ENCODE measurements at regions not wholly inside any gene's neighbourhood (a gene's known extent, or its start where the extent isn't known, plus 50 kb on each side); places are given as distances from the start of the nearest gene placed in this dataset.
"Not testable (repeated sequence)": the region's sequence is repeated elsewhere in the genome, so short reads cannot be mapped to it uniquely, and the experiment has no call there.

DNA sequence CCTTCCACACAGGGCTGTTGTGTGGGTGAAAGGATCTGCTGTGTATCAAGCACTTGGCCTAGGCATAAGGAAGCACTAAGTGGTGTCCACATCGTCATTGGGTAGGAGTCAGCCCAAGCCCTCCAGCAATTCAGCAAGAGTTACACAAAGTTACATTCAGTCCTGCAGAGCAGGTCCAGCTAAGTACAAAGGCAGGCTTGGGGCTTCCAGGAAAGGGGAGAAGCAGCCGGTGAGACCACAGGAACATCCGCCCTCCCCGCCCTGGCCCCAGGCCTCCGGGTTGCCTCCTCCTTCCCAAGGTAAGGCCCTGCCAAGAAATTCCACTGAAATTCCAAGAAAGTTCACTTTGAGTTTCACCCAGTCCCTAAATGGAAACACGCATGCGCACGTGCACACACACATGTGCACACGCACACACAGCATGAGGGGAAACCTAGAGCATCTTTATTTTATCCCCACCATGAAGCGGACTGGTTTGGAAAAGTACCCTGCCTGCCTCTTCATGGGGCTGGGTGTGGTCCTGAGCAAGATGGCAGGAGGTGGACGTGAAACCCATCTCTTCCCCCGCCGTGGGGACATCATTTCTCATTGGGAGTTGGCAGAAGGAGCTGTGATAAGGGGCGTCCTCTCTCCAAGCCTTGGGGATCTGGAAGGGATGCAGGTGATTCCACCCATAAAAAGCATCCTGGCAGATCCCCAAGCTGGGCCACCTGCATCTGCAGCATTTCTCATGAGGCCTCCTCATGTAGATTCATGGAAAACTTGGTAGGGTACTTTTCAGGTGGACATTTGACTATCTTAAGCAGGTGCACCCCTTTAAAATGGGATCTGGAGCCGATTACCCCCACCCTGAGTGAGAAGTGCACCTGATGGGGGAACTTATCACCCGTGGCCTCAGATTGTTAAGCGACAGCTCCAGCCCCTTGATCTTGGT lies 69.1 kb upstream of the NANOS1 start:
- DNase-seq (ENCODE audit: low read depth, low spot score): no peak
- in situ Hi-C loops (cut with HindIII; ENCODE audit: low sequenced_read_pairs): no loop called here
- TF ChIP-seq CTCF (IDR thresholded peaks at IDR 0.05; ENCODE audit: low read depth, low read length): no peak
- no peak overlapping the region for H3K4me3 ChIP-seq (ENCODE audit: low read depth, low read length)

GRCh38 chr10:118961436-118961835 lies 68.1 kb upstream of the NANOS1 start:
- no peak for DNase-seq (ENCODE audit: low read depth, low spot score)
- H3K4me3 ChIP-seq (ENCODE audit: low read depth, low read length): no peak overlapping the region
- in situ Hi-C loops (cut with HindIII; ENCODE audit: low sequenced_read_pairs): no loop called here
- TF ChIP-seq CTCF (IDR thresholded peaks at IDR 0.05; ENCODE audit: low read depth, low read length): no peak

GRCh38 chr10:118962331-118962868 lies 67.1 kb upstream of the NANOS1 start:
- in situ Hi-C loops (cut with HindIII; ENCODE audit: low sequenced_read_pairs); DNase-seq (ENCODE audit: low read depth, low spot score): not testable (repeated sequence)

DNA sequence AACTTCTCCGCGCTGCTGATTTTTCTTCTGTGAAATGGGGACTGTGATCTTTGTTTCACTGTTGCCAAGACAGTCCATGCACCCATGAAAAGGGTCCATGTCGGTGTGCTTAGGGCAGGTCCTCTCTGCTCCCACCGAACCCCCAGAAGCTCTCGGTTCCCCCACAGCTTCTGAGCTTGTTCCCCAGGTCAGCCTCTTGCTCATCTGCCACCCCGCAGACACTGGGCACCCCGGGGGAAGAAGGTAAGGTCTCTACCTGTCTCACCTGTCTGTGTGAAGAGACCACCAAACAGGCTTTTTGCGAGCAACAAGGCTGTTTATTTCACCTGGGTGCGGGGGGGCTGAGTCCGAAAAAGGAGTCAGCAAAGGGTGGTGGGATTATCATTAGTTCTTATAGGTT lies 66.2 kb upstream of the NANOS1 start:
- in situ Hi-C loops (cut with HindIII; ENCODE audit: low sequenced_read_pairs): no loop called here
- no peak for DNase-seq (ENCODE audit: low read depth, low spot score)
- TF ChIP-seq CTCF (IDR thresholded peaks at IDR 0.05; ENCODE audit: low read depth, low read length): no peak
- H3K4me3 ChIP-seq (ENCODE audit: low read depth, low read length): no peak overlapping the region

More at GRCh38 chr10:118962331-118962868, 67.1 kb upstream of the NANOS1 start:
- not testable (repeated sequence) for H3K4me3 ChIP-seq (ENCODE audit: low read depth, low read length)

- no peak overlapping the region for H3K4me3 ChIP-seq (ENCODE audit: low read depth, low read length)
- no peak for DNase-seq (ENCODE audit: low read depth, low spot score)
- no peak for TF ChIP-seq CTCF (IDR thresholded peaks at IDR 0.05; ENCODE audit: low read depth, low read length)
- in situ Hi-C loops (cut with HindIII; ENCODE audit: low sequenced_read_pairs): no loop called here
These were observed 65.6 kb upstream of the NANOS1 start for GRCh38 chr10:118963933-118964332.

DNA sequence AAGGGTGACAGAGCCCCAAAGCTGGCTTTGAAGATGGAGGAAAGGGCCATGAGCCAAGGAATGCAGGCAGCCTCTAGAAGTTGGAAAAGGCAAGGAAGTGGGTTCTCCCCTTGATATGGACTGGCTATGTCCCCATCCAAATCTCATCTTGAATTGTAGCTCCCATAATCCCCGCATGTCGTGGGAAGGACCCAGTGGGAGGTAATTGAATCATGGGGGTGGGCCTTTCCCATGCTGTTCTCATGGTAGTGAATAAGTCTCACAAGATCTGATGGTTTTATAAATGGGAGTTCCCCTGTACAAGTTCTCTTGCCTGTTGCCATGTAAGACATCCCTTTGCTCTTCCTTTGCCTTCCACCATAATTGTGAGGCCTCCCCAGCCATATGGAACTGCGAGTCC lies 65.0 kb upstream of the NANOS1 start:
- H3K4me3 ChIP-seq (ENCODE audit: low read depth, low read length); DNase-seq (ENCODE audit: low read depth, low spot score); in situ Hi-C loops (cut with HindIII; ENCODE audit: low sequenced_read_pairs): not testable (repeated sequence)

DNA sequence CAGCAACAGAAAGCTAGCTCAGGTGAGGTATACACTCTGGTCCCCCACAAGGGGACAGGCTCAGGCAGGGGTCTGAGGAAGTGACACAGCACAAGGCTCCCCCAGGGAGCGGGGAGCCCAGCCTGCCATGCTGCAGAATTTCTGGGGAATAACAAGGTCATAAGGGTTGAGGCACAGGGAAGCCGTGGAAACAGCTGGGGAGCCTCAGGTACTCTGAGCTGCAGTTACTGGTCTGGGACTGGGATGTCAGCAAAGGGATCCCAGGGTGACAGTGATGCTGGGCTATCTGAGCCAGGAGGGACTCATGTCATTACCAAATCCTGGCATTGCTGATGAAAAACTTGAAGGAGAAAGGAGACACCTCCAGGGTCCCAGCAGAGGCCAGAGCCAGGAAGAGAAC lies 64.4 kb upstream of the NANOS1 start:
- no peak overlapping the region for H3K4me3 ChIP-seq (ENCODE audit: low read depth, low read length)
- no peak for TF ChIP-seq CTCF (IDR thresholded peaks at IDR 0.05; ENCODE audit: low read depth, low read length)
- in situ Hi-C loops (cut with HindIII; ENCODE audit: low sequenced_read_pairs): no loop called here
- DNase-seq (ENCODE audit: low read depth, low spot score): no peak

All from astrocyte of the spinal cord (primary cell).